IMR-90 (cell line): ENCODE measurements at regions not wholly inside any gene's neighbourhood (a gene's known extent, or its start where the extent isn't known, plus 50 kb on each side); places are given as distances from the start of the nearest gene placed in this dataset.

Experiments
- ATAC-seq: fragments of 200-7000 bp; cut with Tn5 transposase; 2 replicates; pipeline ENCODE4 v1.9.1; 2020; ENCODE audit warnings: low read depth, mild to moderate bottlenecking, moderate library complexity
- BruUV-seq: library from RNA; stranded (reverse); fragments of 400-500 nt; replicated peaks from 2 replicates; lab custom pipeline; 2021; lab: Mats Ljungman, UMichigan
- CTCF ChIA-PET: fragments of 300-600 bp; formaldehyde crosslinking; extraction: SDS; loops from one replicate; lab custom pipeline; 2021; ENCODE audit warnings: antibody characterized with exemption; lab: Yijun Ruan, JAX
- POLR2A ChIA-PET: fragments of 300-600 bp; sonication (Branson Sonifier 250); formaldehyde crosslinking; loops from one replicate; lab custom pipeline; 2022; ENCODE audit warnings: antibody characterized with exemption; ENCODE audit not compliant: unreplicated experiment; lab: Charles Lee
- DNase-seq: peaks from one replicate; pipeline ENCODE4 v3.0.0; 2013
- H2AFZ ChIP-seq: replicated peaks from 2 replicates; pipeline ENCODE3; 2013; ENCODE audit warnings: low read length, mild to moderate bottlenecking; ENCODE audit not compliant: poor library complexity
- H2AK5ac ChIP-seq: 2 replicates; pipeline ENCODE4 v1.6.1; 2013; ENCODE audit warnings: low read depth, low read length, inconsistent platforms
- H2AK9ac ChIP-seq: replicated peaks from 2 replicates; pipeline ENCODE3; 2013; ENCODE audit warnings: mild to moderate bottlenecking, low read depth, low read length, moderate library complexity; ENCODE audit not compliant: poor library complexity
- H2BK120ac ChIP-seq: 2 replicates; pipeline ENCODE4 v1.6.1; 2013; ENCODE audit warnings: low read depth, low read length, inconsistent platforms
- H2BK15ac ChIP-seq: 3 replicates; pipeline ENCODE4 v1.6.1; 2013; ENCODE audit warnings: low read depth, low read length, inconsistent platforms
- H2BK20ac ChIP-seq: 2 replicates; pipeline ENCODE4 v1.6.1; 2013; ENCODE audit warnings: low read depth, mild to moderate bottlenecking, inconsistent platforms, low read length, moderate library complexity
- H2BK5ac ChIP-seq: 2 replicates; pipeline ENCODE4 v1.6.1; 2013; ENCODE audit warnings: mild to moderate bottlenecking, low read depth, low read length, inconsistent platforms; ENCODE audit not compliant: poor library complexity, severe bottlenecking
- H3K14ac ChIP-seq: replicated peaks from 2 replicates; pipeline ENCODE4 v1.6.1; 2013; ENCODE audit warnings: low read depth, low read length, inconsistent platforms
- H3K18ac ChIP-seq: 2 replicates; pipeline ENCODE4 v1.6.1; 2013; ENCODE audit warnings: low read depth, low read length, control low read depth
- H3K23ac ChIP-seq: 2 replicates; pipeline ENCODE4 v1.6.1; 2013; ENCODE audit warnings: low read depth, low read length, inconsistent platforms
- H3K27ac ChIP-seq: 2 replicates; pipeline ENCODE4 v1.5.1; 2013; ENCODE audit warnings: mild to moderate bottlenecking, control low read depth, low read length; ENCODE audit not compliant: insufficient read depth
- H3K27me3 ChIP-seq: 2 replicates; pipeline ENCODE4 v1.6.1; 2013; ENCODE audit warnings: low read length; ENCODE audit not compliant: control insufficient read depth, insufficient read depth
- H3K36me3 ChIP-seq: 2 replicates; pipeline ENCODE4 v1.6.1; 2013; ENCODE audit warnings: low read length, mixed read lengths; ENCODE audit not compliant: control insufficient read depth, insufficient read depth
- H3K4ac ChIP-seq: 2 replicates; pipeline ENCODE4 v1.6.1; 2013; ENCODE audit warnings: low read depth, low read length, inconsistent platforms
- H3K4me1 ChIP-seq: 2 replicates; pipeline ENCODE4 v1.6.1; 2013; ENCODE audit warnings: low read length, mixed read lengths; ENCODE audit not compliant: control insufficient read depth, insufficient read depth
- H3K4me2 ChIP-seq: 2 replicates; pipeline ENCODE4 v1.6.1; 2013; ENCODE audit warnings: low read depth, mild to moderate bottlenecking, control low read depth, low read length, moderate library complexity
- H3K4me3 ChIP-seq: 2 replicates; pipeline ENCODE4 v1.5.1; 2013; ENCODE audit warnings: low read depth, mild to moderate bottlenecking, control low read depth, low read length, moderate library complexity; ENCODE audit not compliant: insufficient read depth
- H3K56ac ChIP-seq: 2 replicates; pipeline ENCODE4 v1.6.1; 2013; ENCODE audit warnings: low read length, inconsistent platforms; ENCODE audit not compliant: insufficient read depth; ENCODE audit errors: extremely low read depth
- H3K79me1 ChIP-seq, 2 experiments: 2 replicates each; pipeline ENCODE4 v1.6.1; 2013; ENCODE audit warnings: low read length in 2 of 2, inconsistent platforms in 1 of 2, low read depth in 1 of 2
- H3K9ac ChIP-seq: 2 replicates; pipeline ENCODE4 v1.6.1; 2013; ENCODE audit warnings: low read depth, low read length, control low read depth
- H3K9me1 ChIP-seq: 2 replicates; pipeline ENCODE4 v1.6.1; 2013; ENCODE audit warnings: low read length, inconsistent platforms; ENCODE audit not compliant: insufficient read depth
- H3K9me3 ChIP-seq: 2 replicates; pipeline ENCODE4 v1.6.1; 2013; ENCODE audit warnings: low read length; ENCODE audit not compliant: control insufficient read depth, insufficient read depth
- H4K20me1 ChIP-seq: 2 replicates; pipeline ENCODE4 v1.6.1; 2013; ENCODE audit warnings: low read length, inconsistent platforms; ENCODE audit not compliant: insufficient read depth
- H4K5ac ChIP-seq: 2 replicates; pipeline ENCODE4 v1.6.1; 2013; ENCODE audit warnings: mild to moderate bottlenecking, low read depth, low read length, control low read depth
- H4K8ac ChIP-seq, 2 experiments: 2 replicates each; pipeline ENCODE4 v1.6.1; 2013; ENCODE audit warnings: low read depth in 2 of 2, low read length in 2 of 2, control low read depth in 1 of 2, inconsistent platforms in 1 of 2
- H4K91ac ChIP-seq: 2 replicates; pipeline ENCODE4 v1.6.1; 2013; ENCODE audit warnings: low read depth, low read length, inconsistent platforms; ENCODE audit not compliant: insufficient read depth
- BHLHE40 ChIP-seq: fragments of 150-350 bp; IDR thresholded peaks from 2 replicates; pipeline ENCODE4 v1.6.1; 2016; ENCODE audit warnings: mild to moderate bottlenecking, low read depth, low read length
- CEBPB ChIP-seq: IDR thresholded peaks from 2 replicates; pipeline ENCODE4 v1.6.1; 2012; ENCODE audit warnings: low read depth, low read length, improper control_type of control experiment
- CHD1 ChIP-seq: IDR thresholded peaks from 2 replicates; pipeline ENCODE4 v1.6.1; 2012; ENCODE audit warnings: low read depth, low read length, improper control_type of control experiment
- FOS ChIP-seq: fragments of 150-350 bp; IDR thresholded peaks from 2 replicates; pipeline ENCODE4 v1.6.1; 2016; ENCODE audit warnings: low read depth, low read length
- MAFK ChIP-seq: IDR thresholded peaks from 2 replicates; pipeline ENCODE4 v1.6.1; 2012; ENCODE audit warnings: low read depth, low read length, improper control_type of control experiment
- MXI1 ChIP-seq: IDR thresholded peaks from 2 replicates; pipeline ENCODE4 v1.6.1; 2012; ENCODE audit warnings: low read depth, mild to moderate bottlenecking, low read length, moderate library complexity, borderline replicate concordance
- NFE2L2 ChIP-seq: fragments of 150-350 bp; IDR thresholded peaks from 2 replicates; pipeline ENCODE4 v1.6.1; 2016; ENCODE audit warnings: low read depth, mild to moderate bottlenecking, low read length
- POLR2A ChIP-seq: IDR thresholded peaks from 2 replicates; pipeline ENCODE4 v1.6.1; 2012; ENCODE audit warnings: mild to moderate bottlenecking, low read depth, low read length
- RAD21 ChIP-seq: IDR thresholded peaks from 2 replicates; pipeline ENCODE4 v1.6.1; 2012; ENCODE audit warnings: low read length, improper control_type of control experiment
- RCOR1 ChIP-seq: IDR thresholded peaks from 2 replicates; pipeline ENCODE4 v1.6.1; 2012; ENCODE audit warnings: mild to moderate bottlenecking, low read length, improper control_type of control experiment; ENCODE audit not compliant: insufficient replicate concordance
- RFX5 ChIP-seq: IDR thresholded peaks from 2 replicates; pipeline ENCODE4 v1.8.0; 2012; ENCODE audit warnings: low read depth, mild to moderate bottlenecking, low read length, moderate library complexity
- SMC3 ChIP-seq: fragments of 150-350 bp; IDR thresholded peaks from 2 replicates; pipeline ENCODE4 v1.6.1; 2016; ENCODE audit warnings: low read depth, mild to moderate bottlenecking, antibody characterized with exemption, low read length, moderate library complexity
- WGBS, 2 experiments: methylation state at CpG; one replicate each; pipeline versions ENCODE4 v1.1.5 to v1.1.7; 2013; ENCODE audit warnings: missing lambda C conversion rate in 2 of 2; ENCODE audit not compliant: insufficient read length in 1 of 2; ENCODE audit errors: extremely low coverage in 2 of 2; 5-methylcytosine and 5-hydroxymethylcytosine counted together
- dilution Hi-C: fragments of 300-500 bp; cut with HindIII; formaldehyde crosslinking; loops from one replicate; pipeline ENCODE4 v1.14.3; 2018; ENCODE audit warnings: low sequenced_read_pairs; ENCODE audit not compliant: unreplicated experiment
- in situ Hi-C: fragments of 300-500 bp; cut with MboI; formaldehyde crosslinking; loops from 3 replicates; pipeline ENCODE4 v1.14.3; 2019; ENCODE audit warnings: low sequenced_read_pairs, inconsistent platforms, mixed read lengths
- intact Hi-C: fragments of 100-400 bp; cut with micrococcal nuclease; formaldehyde crosslinking; loops from 2 replicates; pipeline ENCODE4 v1.10.0; 2022
- TF ChIP-seq, protein P1 (sequence below): fragments of 150-350 bp; IDR thresholded peaks from 2 replicates; pipeline ENCODE4 v1.6.1; 2016; ENCODE audit warnings: low read depth, mild to moderate bottlenecking, low read length, moderate library complexity, borderline replicate concordance
- TF ChIP-seq, protein P2 (sequence below): conservative IDR thresholded peaks from 2 replicates; pipeline ENCODE4 v1.5.1; 2012; ENCODE audit warnings: mild to moderate bottlenecking, low read depth, low read length, improper control_type of control experiment

DNA sequence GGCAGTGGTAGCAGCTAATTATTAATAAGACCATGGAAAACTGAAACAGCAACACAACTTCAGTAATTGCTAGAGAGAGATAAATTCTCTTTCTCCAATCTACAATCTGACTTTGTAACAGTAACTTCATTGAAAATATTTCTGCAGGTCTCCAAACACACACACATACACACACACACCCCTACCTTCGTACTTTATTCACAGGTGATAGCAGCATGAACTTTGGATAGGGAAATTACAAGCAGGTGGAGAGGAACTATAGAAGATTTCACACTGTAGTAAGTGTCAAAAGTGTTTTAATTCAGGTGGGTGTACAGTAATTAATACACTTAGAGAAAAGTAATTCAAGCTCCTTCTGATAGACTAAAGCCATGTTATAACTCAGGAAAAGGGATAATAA, 587.5 kb downstream of the TUSC7 start:
- no peak for ATAC-seq
- CTCF ChIA-PET: no interaction called here
- no peak overlapping the region for H3K4me2 ChIP-seq
- in situ Hi-C loops: no loop called here
- no peak overlapping the region for H2BK15ac ChIP-seq
- no peak overlapping the region for H2BK20ac ChIP-seq
- H3K4me1 ChIP-seq: no peaks in the 10 kb centered on the region
- POLR2A ChIA-PET: no interaction called here
- no peak overlapping the region for H4K91ac ChIP-seq
- no peaks in the 10 kb centered on the region for H3K27me3 ChIP-seq
- intact Hi-C loops: no loop called here
- no peak overlapping the region for H2AFZ ChIP-seq
- no peak overlapping the region for H2AK5ac ChIP-seq
- no peak for DNase-seq
- TF ChIP-seq MAFK (no peak), RCOR1 (no peak), RAD21 (no peak), FOS (no peak), POLR2A (no peak), MXI1 (no peak), NFE2L2 (no peak), CEBPB (no peak), SMC3 (no peak), BHLHE40 (no peak), RFX5 (no peak), CHD1 (no peak)
- TF ChIP-seq, protein P1, sequence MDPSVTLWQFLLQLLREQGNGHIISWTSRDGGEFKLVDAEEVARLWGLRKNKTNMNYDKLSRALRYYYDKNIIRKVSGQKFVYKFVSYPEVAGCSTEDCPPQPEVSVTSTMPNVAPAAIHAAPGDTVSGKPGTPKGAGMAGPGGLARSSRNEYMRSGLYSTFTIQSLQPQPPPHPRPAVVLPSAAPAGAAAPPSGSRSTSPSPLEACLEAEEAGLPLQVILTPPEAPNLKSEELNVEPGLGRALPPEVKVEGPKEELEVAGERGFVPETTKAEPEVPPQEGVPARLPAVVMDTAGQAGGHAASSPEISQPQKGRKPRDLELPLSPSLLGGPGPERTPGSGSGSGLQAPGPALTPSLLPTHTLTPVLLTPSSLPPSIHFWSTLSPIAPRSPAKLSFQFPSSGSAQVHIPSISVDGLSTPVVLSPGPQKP: no peak
- TF ChIP-seq, protein P2, sequence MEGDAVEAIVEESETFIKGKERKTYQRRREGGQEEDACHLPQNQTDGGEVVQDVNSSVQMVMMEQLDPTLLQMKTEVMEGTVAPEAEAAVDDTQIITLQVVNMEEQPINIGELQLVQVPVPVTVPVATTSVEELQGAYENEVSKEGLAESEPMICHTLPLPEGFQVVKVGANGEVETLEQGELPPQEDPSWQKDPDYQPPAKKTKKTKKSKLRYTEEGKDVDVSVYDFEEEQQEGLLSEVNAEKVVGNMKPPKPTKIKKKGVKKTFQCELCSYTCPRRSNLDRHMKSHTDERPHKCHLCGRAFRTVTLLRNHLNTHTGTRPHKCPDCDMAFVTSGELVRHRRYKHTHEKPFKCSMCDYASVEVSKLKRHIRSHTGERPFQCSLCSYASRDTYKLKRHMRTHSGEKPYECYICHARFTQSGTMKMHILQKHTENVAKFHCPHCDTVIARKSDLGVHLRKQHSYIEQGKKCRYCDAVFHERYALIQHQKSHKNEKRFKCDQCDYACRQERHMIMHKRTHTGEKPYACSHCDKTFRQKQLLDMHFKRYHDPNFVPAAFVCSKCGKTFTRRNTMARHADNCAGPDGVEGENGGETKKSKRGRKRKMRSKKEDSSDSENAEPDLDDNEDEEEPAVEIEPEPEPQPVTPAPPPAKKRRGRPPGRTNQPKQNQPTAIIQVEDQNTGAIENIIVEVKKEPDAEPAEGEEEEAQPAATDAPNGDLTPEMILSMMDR: no peak
- no peak overlapping the region for H2BK5ac ChIP-seq
- H4K5ac ChIP-seq: no peak overlapping the region
- WGBS, 2 experiments: no CpG with 5 or more reads among the region's 1 CpG
- no peak overlapping the region for H3K9ac ChIP-seq
- no peaks in the 10 kb centered on the region for H3K9me1 ChIP-seq
- no peak overlapping the region for H3K27ac ChIP-seq
- H3K4ac ChIP-seq: no peak overlapping the region
- no peak overlapping the region for H3K56ac ChIP-seq
- H4K20me1 ChIP-seq: no peaks in the 10 kb centered on the region
- H2AK9ac ChIP-seq: no peak overlapping the region
- dilution Hi-C loops: no loop called here
- no peak overlapping the region for H3K18ac ChIP-seq
- H3K79me1 ChIP-seq: no peaks in the 10 kb centered on the region
- H3K14ac ChIP-seq: no peak overlapping the region
- no peak overlapping the region for H3K4me3 ChIP-seq
- no peak overlapping the region for H2BK120ac ChIP-seq
- H3K36me3 ChIP-seq: no peaks in the 10 kb centered on the region
- H4K8ac ChIP-seq: no peak overlapping the region
- H3K9me3 ChIP-seq: no peaks in the 10 kb centered on the region
- no peak overlapping the region for H3K23ac ChIP-seq
- no TSS peak for BruUV-seq
